Left ventricle myocardium inferior (tissue), 1 donor: ENCODE measurements at regions not wholly inside any gene's neighbourhood (a gene's known extent, or its start where the extent isn't known, plus 50 kb on each side); places are given as distances from the start of the nearest gene placed in this dataset.

Source experiments
- DNase-seq: peaks from one replicate; pipeline ENCODE4 v3.0.0-alpha.2; 2020
- H3K27ac ChIP-seq: fragments of 200-600 bp; replicated peaks from 2 replicates; pipeline ENCODE4 v1.8.0; 2021
- H3K27me3 ChIP-seq: fragments of 200-600 bp; 2 replicates; pipeline ENCODE4 v1.8.0; 2021; ENCODE audit warnings: low read depth
- H3K36me3 ChIP-seq: fragments of 200-600 bp; 2 replicates; pipeline ENCODE4 v1.8.0; 2021
- H3K4me1 ChIP-seq: fragments of 200-600 bp; 2 replicates; pipeline ENCODE4 v1.8.0; 2021
- H3K4me3 ChIP-seq: fragments of 200-600 bp; 2 replicates; pipeline ENCODE4 v1.8.0; 2021; ENCODE audit warnings: mild to moderate bottlenecking, moderate library complexity
- H3K9me3 ChIP-seq: fragments of 200-600 bp; replicated peaks from 2 replicates; pipeline ENCODE4 v1.8.0; 2021
- CTCF ChIP-seq: fragments of 200-600 bp; IDR thresholded peaks from 2 replicates; pipeline ENCODE4 v1.8.0; 2021; ENCODE audit warnings: antibody characterized with exemption, mild to moderate bottlenecking, borderline replicate concordance
- intact Hi-C: fragments of 100-400 bp; cut with micrococcal nuclease; formaldehyde crosslinking; loops from one replicate; pipeline ENCODE4 v1.11.0; 2022
- donor health status: DM: no; HTN: yes; CAD: no; lungs with severe emphysema.

GRCh38 chr12:127236491-127236890 lies 1030.5 kb upstream of the TMEM132C start:
- H3K27ac ChIP-seq = no peak overlapping the region
- no peak overlapping the region for H3K4me3 ChIP-seq
- peaks cover 8% of the 10 kb centered on the region for H3K9me3 ChIP-seq
- TF ChIP-seq CTCF = no peak
- no peaks in the 10 kb centered on the region for H3K36me3 ChIP-seq
- intact Hi-C loops = no loop called here
- DNase-seq = no peak
- H3K27me3 ChIP-seq = peaks cover 9% of the 10 kb centered on the region
- H3K4me1 ChIP-seq = no peaks in the 10 kb centered on the region

GRCh38 chr12:127237151-127237550 lies 1029.8 kb upstream of the TMEM132C start:
- intact Hi-C loops = no loop called here
- Histone ChIP-seq H3K4me3 (no peak overlapping the region), H3K9me3 (peaks cover 2% of the 10 kb centered on the region), H3K36me3 (no peaks in the 10 kb centered on the region), H3K27me3 (peaks cover 13% of the 10 kb centered on the region), H3K4me1 (no peaks in the 10 kb centered on the region), H3K27ac (no peak overlapping the region)
- no peak for DNase-seq
- no peak for TF ChIP-seq CTCF

- no peak overlapping the region for H3K27ac ChIP-seq
- no peaks in the 10 kb centered on the region for H3K9me3 ChIP-seq
- intact Hi-C loops = no loop called here
- H3K4me1 ChIP-seq = no peaks in the 10 kb centered on the region
- H3K36me3 ChIP-seq = no peaks in the 10 kb centered on the region
- peaks cover 18% of the 10 kb centered on the region for H3K27me3 ChIP-seq
- DNase-seq = no peak
- H3K4me3 ChIP-seq = no peak overlapping the region
- TF ChIP-seq CTCF = no peak
Measured at GRCh38 chr12:127238107-127238506, 1028.9 kb upstream of the TMEM132C start.

GRCh38 chr12:127239781-127240180 lies 1027.2 kb upstream of the TMEM132C start:
- DNase-seq = no peak
- TF ChIP-seq CTCF = no peak
- Histone ChIP-seq H3K27me3 (peaks cover 22% of the 10 kb centered on the region), H3K36me3 (no peaks in the 10 kb centered on the region), H3K27ac (no peak overlapping the region), H3K9me3 (no peaks in the 10 kb centered on the region), H3K4me1 (no peaks in the 10 kb centered on the region), H3K4me3 (no peak overlapping the region)
- intact Hi-C loops = no loop called here

- TF ChIP-seq CTCF = no peak
- H3K4me1 ChIP-seq = no peaks in the 10 kb centered on the region
- intact Hi-C loops = no loop called here
Measured at GRCh38 chr12:127240249-127240929, 1026.6 kb upstream of the TMEM132C start.

More at GRCh38 chr12:127240249-127240929, 1026.6 kb upstream of the TMEM132C start:
- no peak for DNase-seq
- H3K27ac ChIP-seq = no peak overlapping the region
- peaks cover 26% of the 10 kb centered on the region for H3K27me3 ChIP-seq
- no peak overlapping the region for H3K4me3 ChIP-seq
- no peaks in the 10 kb centered on the region for H3K36me3 ChIP-seq
- no peaks in the 10 kb centered on the region for H3K9me3 ChIP-seq
